GM18508 (cell line): ENCODE measurements at regions not wholly inside any gene's neighbourhood (a gene's known extent, or its start where the extent isn't known, plus 50 kb on each side); places are given as distances from the start of the nearest gene placed in this dataset.
"Not testable (repeated sequence)": the region's sequence is repeated elsewhere in the genome, so short reads cannot be mapped to it uniquely, and the experiment has no call there.

ENCODE experiments used
- ATAC-seq: cut with Tn5 transposase; IDR thresholded peaks from one replicate; pipeline ENCODE4 v1.9.1; 2021; ENCODE audit warnings: moderate number of reproducible peaks; ENCODE audit not compliant: insufficient read depth, unreplicated experiment

DNA sequence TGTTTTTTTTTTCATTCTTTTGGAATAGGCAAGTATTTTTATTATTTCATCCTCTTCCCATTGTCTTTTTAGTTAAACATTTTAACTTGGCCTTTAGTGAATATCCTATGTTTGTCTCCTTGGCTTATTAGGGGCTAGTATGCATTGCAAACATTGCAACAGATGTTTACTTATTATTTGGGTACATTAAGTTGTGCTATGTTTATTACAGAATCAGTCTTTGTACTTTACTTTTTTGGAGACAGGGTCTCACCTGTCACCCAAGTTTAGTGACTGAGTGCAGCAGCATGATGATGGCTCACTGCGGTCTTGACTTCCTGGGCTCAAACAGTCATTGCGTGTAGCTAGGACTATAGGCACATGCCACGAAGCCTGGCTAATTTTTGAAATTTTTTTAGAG, 51.1 kb upstream of the NUDT6 start:
- ATAC-seq = no peak

DNA sequence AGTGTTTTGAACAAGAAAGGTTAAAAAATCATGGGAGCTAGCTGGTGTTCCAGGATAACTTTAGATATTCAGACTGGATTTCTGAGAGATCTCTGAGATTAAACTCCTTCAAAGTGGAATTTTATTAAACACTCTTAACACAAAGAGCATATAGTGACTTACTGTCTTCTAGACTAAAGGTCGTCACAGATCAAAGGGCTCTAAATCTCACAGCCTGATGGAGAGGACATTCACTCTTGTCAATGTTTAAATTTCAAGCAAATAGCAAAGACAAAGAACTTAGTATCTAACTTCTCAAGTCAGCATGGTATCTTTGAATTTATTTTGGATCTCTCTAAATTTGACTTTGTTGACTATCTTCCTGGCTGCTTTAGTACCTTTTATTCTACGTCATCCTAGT, 53.7 kb upstream of the NUDT6 start:
- ATAC-seq = no peak

DNA sequence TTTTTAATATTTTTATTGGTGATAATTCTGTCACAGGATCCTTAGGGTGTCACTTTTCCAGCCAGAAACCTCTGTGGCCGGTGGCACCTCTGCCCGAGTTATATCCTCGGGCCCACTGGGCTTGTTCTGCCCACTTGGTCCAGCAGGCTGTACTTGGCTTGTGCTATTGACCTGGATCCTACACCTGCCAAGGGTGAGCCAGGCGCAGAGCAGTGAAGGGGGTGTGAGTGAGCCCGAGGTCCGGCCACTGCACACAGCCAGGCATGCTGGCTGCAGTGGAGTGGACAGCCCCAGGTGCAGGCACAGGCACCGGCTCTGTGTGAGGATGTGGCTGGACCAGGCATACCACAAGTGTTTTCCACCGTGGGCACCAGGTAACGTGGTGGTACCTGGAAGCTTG, 54.7 kb upstream of the NUDT6 start:
- ATAC-seq = no peak

DNA sequence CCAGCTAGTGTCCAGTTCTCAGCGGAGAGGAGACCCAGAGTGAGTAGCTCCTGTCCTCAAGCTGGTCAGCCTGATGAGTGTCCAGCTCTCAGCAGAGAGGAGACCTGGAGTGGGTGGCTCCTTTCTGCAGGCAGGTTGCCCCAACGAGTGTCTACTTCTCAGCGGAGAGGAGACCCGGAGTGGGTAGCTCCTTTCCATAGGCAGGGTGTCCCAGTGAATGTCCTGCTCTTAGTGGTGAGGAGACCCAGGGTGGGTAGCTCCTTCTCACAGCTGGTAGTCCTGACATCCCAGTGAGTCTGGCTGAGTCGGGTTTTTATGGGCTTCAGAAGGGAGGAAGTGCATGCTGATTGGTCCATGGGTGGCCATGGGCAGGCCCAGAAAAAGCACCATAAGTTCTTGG, 55.7 kb upstream of the NUDT6 start:
- ATAC-seq = no peak

DNA sequence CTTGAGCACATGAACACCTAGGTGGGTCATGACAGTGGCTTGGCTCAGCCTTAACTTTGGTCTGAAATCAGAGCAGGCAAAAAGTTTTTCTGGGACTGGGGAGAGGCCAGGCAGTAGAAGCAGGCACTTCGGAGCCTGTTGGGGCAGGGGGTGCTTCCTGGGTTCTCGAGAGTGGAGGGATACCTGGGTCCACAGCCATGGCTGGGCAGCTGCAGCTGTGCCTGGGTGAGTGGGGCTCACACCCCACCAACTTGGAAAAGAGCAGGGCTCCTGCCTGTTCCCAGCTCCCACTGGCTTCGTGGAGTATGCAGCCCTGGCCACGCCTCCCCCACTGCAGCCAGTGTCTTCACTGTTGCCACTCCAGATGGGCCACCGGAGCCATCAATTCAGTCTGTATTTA, 56.4 kb upstream of the NUDT6 start:
- ATAC-seq = no peak

DNA sequence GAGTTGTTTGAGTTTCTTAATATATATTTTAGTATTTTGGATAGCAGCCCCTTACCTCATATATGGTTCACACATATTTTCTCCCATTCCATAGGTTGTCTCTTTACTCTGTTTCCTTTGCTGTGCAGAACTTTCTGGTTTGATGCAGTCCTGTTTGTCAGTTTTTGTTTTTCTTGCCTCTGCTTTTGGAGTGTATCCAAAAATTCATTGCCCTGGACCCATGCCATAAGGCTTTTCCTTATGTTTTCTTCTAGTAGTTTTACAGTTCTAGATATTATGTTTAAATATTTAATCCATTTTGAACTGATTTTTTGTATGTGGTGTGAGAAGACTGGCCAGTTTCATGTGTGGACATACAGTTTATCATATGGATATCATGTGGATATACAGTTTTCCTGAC, 58.5 kb upstream of the NUDT6 start:
- no peak for ATAC-seq

DNA sequence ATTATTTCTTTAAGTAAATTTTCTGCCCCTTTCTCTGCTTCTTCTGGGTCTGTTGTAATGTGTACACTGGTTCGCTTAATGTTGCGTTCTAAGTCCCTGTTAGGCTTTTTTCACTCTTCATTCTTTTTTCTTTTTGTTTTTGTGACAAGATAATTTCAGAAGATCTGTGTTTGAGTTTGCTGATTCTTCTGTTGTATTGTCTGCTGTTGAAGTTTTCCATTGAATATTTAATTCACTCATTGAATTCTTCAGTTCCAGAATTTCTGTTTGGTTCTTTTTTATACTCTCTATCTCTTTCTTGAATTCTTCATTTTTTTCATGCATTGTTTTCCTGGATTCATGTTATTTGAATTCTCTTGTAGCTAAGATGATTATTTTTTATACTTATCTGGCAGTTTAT, 66.3 kb upstream of the NUDT6 start:
- ATAC-seq = no peak

DNA sequence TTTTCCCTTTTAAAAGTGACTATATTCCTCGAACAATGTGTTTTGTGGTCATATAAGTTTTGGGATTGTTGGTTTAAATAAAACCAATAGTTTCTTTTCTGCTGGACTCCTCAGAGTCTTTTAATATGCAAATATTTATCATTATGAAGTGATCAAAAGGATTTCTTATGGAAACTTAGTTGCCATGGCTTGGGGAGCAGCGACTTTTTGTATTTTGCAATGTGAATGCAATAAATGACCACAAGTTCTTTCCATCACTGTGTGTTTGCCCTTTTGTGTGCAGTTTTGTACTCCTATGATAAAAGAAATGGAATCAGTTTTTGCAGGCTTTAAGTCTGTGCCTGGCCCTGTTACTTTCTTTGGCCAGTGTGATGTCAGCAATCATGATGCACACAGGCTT, 68.5 kb upstream of the NUDT6 start:
- no peak for ATAC-seq

DNA sequence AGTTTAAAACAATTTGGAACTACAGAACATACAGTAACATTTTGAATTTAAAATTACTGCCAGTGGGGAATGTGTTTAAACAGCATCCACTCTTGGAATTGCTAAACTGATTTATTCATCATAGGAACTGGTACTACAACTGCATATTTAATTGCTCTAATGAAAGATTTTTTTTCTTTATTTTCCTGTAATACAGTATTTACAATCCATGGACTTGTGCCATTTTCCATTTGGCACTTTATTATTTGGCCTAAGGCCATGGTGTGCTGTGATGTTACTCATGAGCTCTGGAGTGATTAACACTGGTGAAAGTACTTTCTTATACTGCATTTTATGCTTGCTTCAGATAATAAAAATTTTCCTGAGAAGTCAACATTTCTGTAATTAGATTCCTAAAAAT, 69.7 kb upstream of the NUDT6 start:
- no peak for ATAC-seq

DNA sequence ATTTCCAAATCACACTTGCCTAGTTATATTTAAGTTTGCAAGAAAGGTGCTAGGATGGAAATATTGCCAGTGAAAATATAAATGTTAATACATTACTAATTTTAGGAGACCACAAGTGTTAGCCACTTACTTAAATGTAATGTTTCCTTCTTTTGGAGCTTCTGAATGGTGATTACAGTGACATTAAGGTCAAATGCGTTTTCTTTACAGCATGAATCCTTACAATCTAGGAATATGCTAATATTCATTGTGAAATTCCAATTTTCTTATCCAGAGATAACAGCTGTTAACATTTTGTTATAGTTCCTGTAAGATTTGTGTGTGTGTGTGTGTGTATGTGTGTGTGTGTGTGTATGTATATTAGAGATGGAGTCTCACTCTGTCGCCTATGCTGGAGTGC, 70.2 kb upstream of the NUDT6 start:
- no peak for ATAC-seq

DNA sequence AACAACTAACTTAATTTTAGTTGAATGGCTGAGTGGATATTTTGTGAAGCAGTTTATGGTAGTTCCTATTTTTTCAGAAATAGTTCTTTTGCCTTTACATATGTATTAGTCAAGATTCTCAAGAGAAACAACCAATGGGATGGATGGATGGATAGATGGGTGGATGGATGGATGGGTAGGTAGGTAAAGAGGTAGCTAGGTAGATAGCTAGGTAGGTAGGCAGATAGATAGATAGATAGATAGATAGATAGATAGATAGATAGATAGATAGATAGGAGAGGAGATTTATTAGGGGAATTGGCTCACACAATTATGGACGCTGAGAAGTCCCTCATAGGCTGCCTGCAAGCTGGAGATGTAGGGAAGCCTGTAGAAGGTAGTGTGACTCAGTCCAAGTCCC, 74.0 kb upstream of the NUDT6 start:
- ATAC-seq = no peak

DNA sequence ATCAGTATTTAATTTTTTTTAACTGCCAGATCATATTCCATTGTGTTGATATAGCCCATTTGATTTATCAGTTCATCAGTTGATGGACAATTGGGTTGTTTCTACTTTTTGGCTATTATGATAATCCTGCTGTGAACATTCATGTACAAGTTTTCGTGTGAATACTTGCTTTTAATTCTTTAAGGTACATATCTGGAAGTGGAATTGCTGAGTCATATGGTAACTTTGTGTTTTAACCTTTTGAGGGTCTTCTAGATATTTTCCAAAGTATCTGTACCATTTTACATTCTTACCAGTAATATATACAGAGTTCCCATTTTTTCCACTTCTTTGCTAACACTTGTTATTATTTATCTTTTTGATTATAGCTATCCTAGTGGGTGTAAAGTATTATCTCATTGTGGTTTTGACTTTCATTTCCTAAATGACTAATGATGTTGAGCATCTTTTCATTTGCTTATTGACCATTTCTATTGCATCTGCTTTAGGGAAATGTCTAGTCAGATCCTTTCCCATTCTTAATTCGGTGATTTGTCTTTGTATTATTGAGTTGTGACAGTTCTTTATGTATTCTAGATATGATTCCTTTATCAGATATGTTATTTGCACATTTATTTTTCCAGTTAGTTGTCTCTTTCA, 75.2 kb upstream of the NUDT6 start:
- ATAC-seq = peak; percentile 97

DNA sequence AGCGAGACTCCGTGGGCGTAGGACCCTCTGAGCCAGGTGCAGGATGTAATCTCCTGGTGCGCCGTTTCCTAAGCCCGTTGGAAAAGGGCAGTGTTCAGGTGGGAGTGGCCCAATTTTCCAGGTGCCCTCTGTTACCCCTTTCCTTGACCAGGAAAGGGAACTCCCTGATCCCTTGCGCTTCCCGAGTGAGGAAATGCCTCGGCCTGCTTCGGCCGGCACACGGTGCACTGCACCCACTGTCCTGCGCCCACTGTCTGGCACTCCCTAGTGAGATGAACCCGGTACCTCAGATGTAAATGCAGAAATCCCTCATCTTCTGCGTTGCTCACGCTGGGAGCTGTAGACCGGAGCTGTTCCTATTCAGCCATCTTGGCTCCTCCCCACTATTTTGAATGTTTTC, 81.7 kb upstream of the NUDT6 start:
- ATAC-seq = not testable (repeated sequence)

DNA sequence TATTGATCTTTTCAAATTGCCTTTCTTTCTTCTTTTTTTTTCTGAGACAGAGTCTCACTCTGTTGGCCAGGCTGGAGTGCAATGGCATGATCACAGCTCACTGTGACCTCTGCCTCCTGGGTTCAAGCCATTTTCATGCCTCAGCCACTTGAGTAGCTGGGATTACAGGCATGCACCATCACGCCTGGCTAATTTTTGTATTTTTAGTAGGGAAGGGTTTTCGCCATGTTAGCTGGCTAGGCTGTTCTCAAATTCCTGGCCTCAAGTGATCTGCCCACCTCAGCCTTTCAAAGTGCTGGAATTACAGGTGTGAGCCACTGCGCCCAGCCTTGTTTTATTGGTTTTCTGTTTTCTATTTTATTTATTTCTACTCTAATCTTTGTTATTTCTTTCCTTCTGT, 82.7 kb upstream of the NUDT6 start:
- ATAC-seq = not testable (repeated sequence)

DNA sequence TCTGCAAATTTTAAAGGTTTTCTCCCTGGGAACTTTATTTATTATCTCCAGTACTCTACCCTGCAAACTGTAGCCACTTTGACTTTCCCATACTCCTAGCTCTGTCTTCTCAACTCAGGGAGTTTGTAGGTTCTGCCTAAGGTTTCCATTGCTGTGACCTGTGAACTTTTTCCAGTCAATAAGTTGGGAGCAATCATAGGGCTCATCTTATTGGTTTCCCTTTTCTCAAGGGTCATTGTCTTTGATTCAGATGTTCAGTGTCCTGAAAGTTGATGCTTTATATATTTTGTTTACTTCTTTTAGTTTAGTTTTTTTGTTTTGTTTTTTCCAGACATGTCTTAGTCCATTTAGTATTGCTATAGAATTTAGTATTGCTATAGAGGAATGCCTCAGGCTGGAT, 85.3 kb upstream of the NUDT6 start:
- no peak for ATAC-seq

DNA sequence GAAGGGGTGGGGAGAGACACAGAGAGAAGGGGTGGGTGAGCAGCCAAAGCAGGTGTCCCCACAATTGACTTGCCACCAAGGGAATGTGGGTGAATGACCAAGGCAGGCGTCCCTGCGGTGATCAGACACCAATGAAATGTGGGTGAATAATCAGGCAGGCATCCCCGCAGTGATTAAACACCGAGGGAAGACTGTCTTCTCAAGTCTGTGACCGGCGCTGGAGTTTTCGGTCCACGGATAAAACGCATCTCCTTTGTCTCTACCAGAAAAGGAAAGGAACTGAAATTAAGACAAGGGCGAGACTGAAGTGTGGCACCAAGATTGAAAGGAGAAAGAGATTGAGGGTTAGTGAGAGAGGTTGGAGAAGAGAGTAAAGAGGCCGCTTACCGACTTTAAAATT, 90.0 kb upstream of the NUDT6 start:
- not testable (repeated sequence) for ATAC-seq

DNA sequence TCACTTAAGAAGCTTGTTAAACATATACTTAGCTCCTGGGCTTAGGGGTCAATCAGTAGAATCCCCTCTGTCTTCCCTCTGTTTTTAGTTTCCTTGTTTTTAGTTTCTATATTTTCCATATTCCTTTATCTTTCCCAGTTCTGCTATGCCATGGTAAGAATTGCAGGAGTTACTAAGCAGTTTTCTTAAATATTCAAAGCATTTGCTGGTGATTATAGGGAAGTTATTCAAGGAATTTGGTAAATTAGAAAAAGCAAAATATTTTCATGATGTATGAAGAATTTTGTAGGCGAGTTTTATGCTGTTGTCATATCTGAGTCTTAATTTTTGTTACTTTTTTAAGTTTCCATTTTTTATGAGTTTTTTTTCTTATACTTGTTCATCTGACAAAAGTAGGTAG, 91.6 kb upstream of the NUDT6 start:
- no peak for ATAC-seq

DNA sequence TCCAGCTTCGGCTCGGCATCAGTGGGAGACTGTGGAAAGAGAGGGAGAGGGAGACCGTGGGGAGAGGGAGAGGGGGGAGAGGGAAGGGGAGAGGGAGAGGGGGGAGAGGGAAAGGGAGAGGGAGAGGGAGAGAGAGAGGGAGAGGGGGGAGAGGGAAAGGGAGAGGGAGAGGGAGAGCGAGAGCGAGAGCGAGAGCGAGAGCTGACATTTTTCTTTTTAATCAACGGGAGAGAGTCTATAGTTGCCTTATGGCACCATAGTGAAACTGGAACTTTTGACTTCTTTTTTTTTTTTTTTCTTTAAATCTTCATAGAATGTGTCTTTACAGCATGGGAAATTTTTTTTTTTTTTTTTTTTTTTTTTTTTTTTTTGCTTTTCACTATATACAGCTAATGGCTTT, 94.7 kb upstream of the NUDT6 start:
- ATAC-seq = no peak

DNA sequence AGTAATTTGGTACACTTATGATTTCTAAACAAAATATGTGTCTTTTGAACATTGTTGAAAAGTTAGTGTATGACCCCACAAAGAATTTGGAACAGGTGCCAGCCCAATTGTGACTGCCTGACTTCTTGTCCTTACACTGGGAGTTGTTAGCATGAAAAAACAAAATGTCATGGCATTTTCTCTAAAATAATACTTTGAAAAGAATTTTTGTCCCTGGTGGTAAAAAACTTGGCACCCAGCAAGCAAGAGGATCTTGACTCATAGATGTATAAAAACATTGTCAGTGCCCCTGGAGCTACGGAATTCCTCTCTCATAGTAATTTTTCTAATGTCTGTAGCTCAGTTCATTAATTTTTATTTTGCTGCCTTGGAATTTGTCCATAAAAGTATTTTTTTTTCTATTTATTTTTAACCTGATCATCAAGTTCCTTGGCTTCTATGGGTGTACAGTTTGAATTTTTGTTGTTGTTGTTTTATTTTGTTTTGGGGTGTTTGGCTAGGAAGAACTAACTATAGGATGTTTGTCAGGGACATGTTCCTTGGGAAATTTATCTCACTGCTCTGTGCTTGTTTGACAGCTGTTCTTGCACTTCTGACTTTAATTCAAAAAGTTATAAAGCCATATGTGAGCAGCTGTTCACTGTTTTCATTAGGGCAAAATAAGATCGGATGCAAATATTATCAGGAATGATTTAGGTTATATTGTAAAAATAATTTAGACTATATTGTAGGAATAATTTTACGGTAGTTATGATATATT, 95.4 kb upstream of the NUDT6 start:
- ATAC-seq = no peak

DNA sequence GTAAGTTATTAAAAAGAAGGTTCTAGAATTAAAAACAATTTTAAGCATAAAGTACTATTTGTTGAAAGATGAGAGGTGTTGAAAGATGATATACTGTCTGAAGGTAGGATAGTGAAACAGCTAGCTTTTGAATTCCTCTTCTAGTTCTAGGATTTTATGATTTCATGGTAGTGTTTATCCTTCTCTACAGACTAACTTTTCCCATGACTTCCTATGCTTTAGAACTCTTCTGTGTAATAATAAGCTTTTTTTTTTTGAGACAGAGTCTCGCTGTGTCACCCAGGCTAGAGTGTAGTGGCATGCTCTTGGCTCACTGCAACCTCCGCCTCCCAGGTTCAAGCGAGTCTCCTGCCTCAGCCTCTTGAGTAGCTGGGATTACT, 96.0 kb upstream of the NUDT6 start:
- no peak for ATAC-seq

DNA sequence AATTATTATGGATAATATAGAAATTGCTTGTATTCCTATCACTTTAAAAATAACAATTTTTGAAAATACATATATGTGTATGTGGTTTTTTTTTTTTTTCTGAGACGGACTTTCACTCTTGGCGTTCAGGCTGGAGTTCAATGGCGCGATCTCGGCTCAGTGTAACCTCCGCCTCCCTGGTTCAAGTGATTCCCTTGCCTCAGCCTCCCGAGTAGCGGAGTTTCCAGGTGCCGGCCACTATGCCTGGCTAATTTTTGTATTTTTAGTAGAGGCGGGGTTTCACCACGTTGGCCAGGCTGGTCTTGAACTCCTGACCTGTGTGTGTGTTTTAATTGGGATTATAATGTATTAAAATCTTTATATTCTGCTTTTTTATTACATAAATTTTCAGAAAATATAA, 97.9 kb upstream of the NUDT6 start:
- no peak for ATAC-seq

DNA sequence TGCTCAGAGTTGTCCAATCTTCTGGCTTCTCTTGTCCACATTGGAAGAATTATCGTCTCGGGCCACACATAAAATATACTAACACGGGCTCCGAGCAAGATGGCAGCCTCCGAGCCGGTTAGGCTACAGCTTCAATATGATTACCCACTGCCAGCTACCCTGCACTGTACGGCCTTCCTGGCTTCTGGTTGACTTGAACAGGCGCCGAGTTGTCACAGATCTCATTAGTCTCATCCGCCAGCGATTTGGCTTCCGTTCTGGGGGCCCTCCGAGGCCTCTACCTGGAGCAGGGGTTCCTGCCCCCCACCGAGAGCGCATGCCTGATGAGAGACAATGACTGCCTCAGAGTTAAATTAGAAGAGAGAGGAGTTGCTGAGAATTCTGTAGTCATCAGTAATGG, 101.2 kb upstream of the NUDT6 start:
- ATAC-seq = no peak
